ENCODE measurements at regions not wholly inside any gene's neighbourhood (a gene's known extent, or its start where the extent isn't known, plus 50 kb on each side); places are given as distances from the start of the nearest gene placed in this dataset.
"Not testable (repeated sequence)": the region's sequence is repeated elsewhere in the genome, so short reads cannot be mapped to it uniquely, and the experiment has no call there.

DNA sequence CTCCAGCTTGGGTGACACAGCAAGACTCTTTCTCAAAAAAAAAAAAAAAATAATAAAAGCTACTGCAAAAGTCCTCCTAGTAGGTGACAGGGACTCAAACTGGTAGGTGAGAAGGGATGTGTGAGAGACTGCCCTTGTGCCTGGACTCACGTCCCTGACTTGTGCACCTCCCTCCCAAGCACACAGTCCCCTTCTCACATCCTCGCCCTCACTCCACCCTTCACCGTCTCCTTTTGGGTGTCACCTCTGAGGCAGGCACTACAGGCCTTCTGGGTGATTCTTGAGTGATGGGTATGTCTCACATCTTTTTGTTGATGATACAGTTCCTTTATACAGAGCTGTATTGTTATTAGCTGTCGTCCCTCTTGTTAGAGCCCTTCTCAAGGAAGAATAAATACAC is 170.5 kb downstream of the TM9SF2 start (continued):
- TF ChIP-seq, protein P1, sequence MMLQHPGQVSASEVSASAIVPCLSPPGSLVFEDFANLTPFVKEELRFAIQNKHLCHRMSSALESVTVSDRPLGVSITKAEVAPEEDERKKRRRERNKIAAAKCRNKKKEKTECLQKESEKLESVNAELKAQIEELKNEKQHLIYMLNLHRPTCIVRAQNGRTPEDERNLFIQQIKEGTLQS (IDR thresholded peaks at IDR 0.05; ENCODE audit: insufficient read depth, low read depth, low read length) = no peak
- TF ChIP-seq EP300 (IDR thresholded peaks at IDR 0.05; ENCODE audit: borderline replicate concordance in 1 of 2, low read depth in 2 of 2, low read length in 2 of 2) = no peak

DNA sequence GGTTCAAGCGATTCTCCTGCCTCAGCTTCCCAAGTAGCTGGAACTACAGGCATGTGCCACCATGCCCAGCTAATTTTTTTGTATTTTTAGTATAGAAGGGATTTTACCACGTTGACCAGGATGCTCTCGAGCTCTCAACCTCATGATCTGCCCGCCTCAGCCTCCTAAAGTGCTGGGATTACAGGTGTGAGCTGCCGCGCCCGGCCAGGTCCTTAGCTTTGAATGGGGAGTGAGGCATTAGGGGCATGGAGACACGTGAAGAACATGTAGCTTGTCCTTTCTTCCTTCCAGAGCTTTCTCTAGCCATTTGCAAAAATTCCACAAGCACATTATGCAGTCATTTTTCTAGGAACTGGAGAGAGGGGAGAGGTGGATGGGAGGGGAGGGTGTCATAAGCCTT is 167.8 kb downstream of the TM9SF2 start:
- not testable (repeated sequence) for H4K91ac ChIP-seq (replicated peaks; ENCODE audit: insufficient read length, low read length); H3K4me1 ChIP-seq (replicated peaks in 1 of 4; ENCODE audit: control insufficient read depth in 3 of 4, insufficient read depth in 4 of 4, low read length in 3 of 4); H3K14ac ChIP-seq (ENCODE audit: insufficient read length); H3K27me3 ChIP-seq (replicated peaks in 1 of 4; ENCODE audit: control insufficient read depth in 3 of 4, extremely low read depth in 1 of 4, insufficient read depth in 3 of 4, low read length in 3 of 4); H4K8ac ChIP-seq (ENCODE audit: extremely low read depth, insufficient read depth, low read length); H2BK15ac ChIP-seq (ENCODE audit: low read length); H4K5ac ChIP-seq (ENCODE audit: insufficient read length, low read depth, low read length); H2AFZ ChIP-seq (ENCODE audit: low read length); FAIRE-seq; H3K56ac ChIP-seq (replicated peaks; ENCODE audit: insufficient read length, low read depth, low read length); H2BK5ac ChIP-seq (ENCODE audit: low read depth, low read length); H3K18ac ChIP-seq (ENCODE audit: extremely low read depth, low read length); H3K79me2 ChIP-seq (ENCODE audit: control insufficient read depth in 1 of 2, insufficient read depth in 2 of 2, low read length in 2 of 2); H3K23ac ChIP-seq (ENCODE audit: insufficient read length); H3K4me3 ChIP-seq (ENCODE audit: extremely low read depth in 1 of 4, insufficient read depth in 2 of 4, low read depth in 3 of 4, low read length in 4 of 4); H2BK12ac ChIP-seq (ENCODE audit: low read depth, low read length); H3K23me2 ChIP-seq (ENCODE audit: low read depth, low read length); H2BK120ac ChIP-seq (replicated peaks; ENCODE audit: low read depth, low read length); H3K4ac ChIP-seq (replicated peaks; ENCODE audit: insufficient read length, low read depth, low read length); H4K20me1 ChIP-seq (replicated peaks in 1 of 2; ENCODE audit: control insufficient read depth in 1 of 2, insufficient read depth in 2 of 2, low read length in 2 of 2); H3K4me2 ChIP-seq (ENCODE audit: insufficient read depth in 1 of 2, low read depth in 2 of 2, low read length in 2 of 2); H3K9ac ChIP-seq (replicated peaks in 1 of 4; ENCODE audit: extremely low read depth in 1 of 4, low read depth in 3 of 4, low read length in 3 of 4); H2AK5ac ChIP-seq (ENCODE audit: low read depth, low read length); H3K9me3 ChIP-seq (ENCODE audit: insufficient read depth in 2 of 2, low read depth in 1 of 2, low read length in 1 of 2); H2BK20ac ChIP-seq (ENCODE audit: low read length); H3K79me1 ChIP-seq (ENCODE audit: low read depth, low read length); H3K27ac ChIP-seq (ENCODE audit: low read depth, low read length); H3K36me3 ChIP-seq (ENCODE audit: control insufficient read depth in 2 of 4, insufficient read depth in 4 of 4, low read length in 3 of 4)
- WGBS, 2 experiments (ENCODE audit: extremely low coverage in 1 of 2, insufficient coverage in 1 of 2, insufficient read length in 1 of 2, insufficient replicate concordance in 2 of 2, low coverage in 1 of 2, low lambda C conversion rate in 2 of 2, missing lambda C conversion rate in 1 of 2) = 97% methylated on average over 8 of the region's 8 CpGs; no CpG with 5 or more reads in 1 of the 2 experiments
- ChIA-PET POLR2A (ENCODE audit: partially characterized antibody) (interaction anchor here (1.0 to 10.9 kb wide), 4 partner anchors 8 to 73 kb away, joined by 3 to 101 read pairs (median 8); no protein-coding TSS in a partner anchor), CTCF (ENCODE audit: partially characterized antibody) (interaction anchor here (0.9 to 4.5 kb wide), 8 partner anchors 12 to 291 kb away, joined by 3 to 24 read pairs (median 3); no protein-coding TSS in a partner anchor)
- peak in 1 of 2 experiments; percentile 35 for DNase-seq (ENCODE audit: low read depth in 1 of 2, low spot score in 2 of 2)

All from H1 (cell line).